ENCODE measurements at regions not wholly inside any gene's neighbourhood (a gene's known extent, or its start where the extent isn't known, plus 50 kb on each side); places are given as distances from the start of the nearest gene placed in this dataset.

DNA sequence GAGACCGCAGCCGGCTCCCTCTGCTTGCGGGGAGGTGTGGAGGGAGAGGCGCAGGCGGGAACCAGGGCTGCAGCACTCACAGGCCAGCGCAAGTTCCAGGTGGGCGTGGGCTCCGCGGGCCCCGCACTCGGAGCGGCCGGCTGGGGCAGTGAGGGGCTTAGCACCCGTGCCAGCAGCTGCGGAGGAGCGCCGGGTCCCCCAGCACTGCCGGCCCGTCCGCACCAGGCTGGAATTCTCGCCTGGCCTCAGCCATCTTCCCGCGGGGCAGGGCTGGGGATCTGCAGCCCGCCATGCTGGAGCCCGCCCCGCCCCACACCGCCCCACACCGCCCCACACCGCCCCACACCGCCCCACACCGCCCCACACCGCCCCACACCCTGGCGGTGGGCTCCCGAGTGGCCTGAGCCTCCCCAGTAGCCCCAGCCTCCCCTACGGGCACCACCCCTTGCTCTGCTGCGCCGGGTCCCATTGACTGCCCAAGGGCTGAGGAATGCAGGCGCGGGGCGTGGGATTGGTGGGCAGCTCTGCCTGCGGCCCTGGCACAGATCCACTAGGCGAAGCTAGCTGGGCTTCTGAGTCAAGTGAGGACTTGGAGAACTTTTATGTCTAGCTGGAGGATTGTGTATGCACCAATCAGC is 123.9 kb upstream of the MGAT5 start:
- TF ChIP-seq CTCF (conservative IDR thresholded peaks at IDR 0.05; ENCODE audit: low read length) (no peak), EZH2phosphoT487 (IDR thresholded peaks at IDR 0.05; ENCODE audit: borderline replicate concordance) (no peak)

All from Loucy (cell line).